Fibroblast of upper back skin (primary cell): ENCODE measurements at regions not wholly inside any gene's neighbourhood (a gene's known extent, or its start where the extent isn't known, plus 50 kb on each side); places are given as distances from the start of the nearest gene placed in this dataset.
A peak's percentile ranks its signal among the peaks of the same experiment; 100 is the strongest.

ENCODE experiments used
- DNase-seq: peaks from one replicate; pipeline ENCODE4 v3.0.0-alpha.2; 2013

DNA sequence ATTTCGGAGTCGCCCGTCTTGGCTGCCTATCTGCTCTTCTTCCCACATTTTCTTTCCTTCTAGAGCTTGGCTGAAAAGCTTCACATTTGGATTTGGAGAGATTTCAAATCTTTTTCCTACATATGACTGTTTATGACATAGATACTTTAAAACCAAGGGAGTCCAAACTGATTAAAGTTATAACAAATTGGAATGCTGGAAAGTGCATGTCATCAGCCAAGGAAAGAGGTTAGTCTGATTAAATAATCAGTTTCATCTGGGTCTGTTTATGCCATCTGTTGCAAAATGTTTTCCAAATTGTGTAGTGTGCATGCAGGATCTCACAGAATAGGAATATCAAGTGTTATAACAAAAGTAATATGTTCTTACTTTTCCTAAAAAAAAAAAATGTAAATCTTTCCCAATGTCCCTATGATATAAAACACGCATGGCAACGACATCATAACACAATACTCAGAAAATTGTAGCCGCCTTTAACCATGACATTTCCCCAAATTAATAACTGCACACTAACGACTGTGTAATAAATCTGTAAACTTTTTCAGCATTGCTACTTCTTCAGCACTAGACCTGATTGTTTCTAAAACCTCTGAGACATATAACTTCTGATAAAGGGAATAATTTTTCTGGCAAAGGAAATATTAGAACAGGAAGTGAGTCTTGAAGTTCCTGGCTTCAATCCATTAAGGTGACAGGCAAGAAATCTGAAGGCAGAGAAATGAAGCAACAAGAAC lies 230.2 kb upstream of the FOXQ1 start:
- peak; percentile 69 for DNase-seq

DNA sequence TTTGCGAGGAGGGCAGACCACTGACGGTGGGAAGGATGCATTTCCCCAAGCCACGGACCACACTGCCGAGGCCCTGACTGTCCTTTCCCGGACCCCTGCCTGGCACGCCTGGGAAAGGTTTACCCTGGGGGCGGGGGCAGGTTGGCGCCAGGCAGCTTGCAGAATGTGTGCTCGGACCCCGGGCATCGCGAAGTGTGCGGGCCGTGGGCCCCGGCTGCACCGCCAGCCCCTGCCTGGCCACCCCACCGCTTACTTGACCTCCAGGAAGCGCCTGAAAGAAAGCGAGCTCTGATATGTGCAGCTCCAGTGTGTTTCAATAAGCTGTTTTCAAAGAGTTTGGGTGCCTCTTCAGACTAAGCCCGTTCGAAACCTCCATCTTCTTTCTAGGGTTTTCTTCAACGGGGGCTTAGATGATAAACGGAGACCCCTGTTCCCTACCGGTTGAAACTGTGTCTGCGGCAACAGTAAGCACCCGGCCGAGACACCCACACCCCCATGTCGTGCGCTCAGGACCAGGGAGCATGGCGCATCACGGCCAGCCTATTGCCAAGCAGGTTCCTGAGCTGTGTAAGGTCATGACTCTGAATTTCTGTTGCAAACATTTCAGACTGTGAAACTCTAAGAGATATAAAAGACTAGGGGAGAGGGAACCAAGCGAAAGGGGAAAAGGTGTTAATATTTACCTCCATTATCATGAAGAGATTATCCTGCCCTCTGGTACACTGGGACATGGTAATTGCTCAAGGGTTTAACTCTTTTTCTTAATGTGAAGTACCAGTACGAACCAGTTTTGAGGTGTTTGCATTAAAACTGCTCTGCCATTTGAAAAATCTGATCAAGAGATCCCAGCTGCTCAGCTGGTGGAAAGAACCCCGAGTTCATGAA lies 231.2 kb upstream of the FOXQ1 start:
- DNase-seq: no peak

DNA sequence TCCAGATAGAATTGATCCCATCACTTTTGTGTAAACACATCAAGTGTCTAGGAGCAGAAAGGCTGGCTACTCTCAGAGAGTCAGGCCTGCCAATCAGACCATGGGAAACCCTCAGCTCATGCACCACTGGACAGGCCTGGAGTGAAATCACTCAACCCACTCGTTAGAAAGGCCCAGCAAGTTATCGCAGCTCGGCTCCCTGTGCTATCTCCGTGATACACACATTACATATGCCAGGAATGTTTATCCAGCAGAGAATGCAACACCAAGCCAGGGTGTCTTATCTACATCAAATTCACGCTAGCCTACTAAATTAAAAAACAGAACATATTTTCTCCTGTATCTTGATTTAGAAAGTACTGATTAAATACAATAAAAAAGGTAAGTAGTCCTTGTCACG lies 232.4 kb upstream of the FOXQ1 start:
- DNase-seq: no peak

DNA sequence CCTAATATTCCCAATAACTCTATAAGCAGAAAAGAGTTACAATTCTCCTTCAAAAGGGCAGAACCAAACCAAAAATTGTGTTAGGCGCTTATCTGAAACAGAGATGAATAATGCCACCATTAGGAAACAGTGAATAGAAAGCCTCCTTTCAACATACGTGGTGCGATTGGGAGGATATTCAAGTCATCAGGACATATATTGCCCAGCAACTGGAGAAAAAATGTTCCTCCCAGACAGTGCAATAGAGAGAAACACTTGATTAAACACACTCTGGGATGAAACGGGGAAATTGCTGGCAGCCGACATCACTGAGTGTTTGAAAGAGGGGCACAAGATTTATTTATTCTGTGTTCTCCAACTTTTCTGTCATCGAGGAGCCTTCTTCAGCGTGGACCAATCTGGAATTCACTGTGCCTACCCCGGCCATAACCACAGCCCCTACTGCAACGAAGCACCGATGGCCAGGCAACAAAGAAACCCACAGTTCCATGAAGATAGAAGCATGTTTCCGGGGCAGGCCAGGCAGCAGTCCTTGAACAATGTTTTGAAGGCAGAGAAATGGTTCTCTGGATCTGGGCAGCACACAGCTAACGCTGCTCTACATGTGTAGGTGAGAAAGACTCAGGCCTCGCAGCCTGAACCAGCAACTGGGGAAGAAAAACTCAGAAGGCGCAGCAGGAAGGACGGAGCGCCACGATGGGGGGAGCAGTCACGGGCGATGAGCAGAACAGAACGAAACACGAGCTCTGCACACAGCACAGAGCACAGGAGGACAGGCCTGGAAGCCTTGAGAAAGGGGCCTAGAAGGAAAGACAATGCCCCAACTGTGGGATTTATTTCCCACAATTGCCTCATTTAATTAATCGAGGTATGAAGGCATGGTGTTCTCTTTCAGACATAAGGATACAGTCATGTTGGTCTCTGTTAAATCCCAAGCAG lies 234.2 kb upstream of the FOXQ1 start:
- DNase-seq: no peak

DNA sequence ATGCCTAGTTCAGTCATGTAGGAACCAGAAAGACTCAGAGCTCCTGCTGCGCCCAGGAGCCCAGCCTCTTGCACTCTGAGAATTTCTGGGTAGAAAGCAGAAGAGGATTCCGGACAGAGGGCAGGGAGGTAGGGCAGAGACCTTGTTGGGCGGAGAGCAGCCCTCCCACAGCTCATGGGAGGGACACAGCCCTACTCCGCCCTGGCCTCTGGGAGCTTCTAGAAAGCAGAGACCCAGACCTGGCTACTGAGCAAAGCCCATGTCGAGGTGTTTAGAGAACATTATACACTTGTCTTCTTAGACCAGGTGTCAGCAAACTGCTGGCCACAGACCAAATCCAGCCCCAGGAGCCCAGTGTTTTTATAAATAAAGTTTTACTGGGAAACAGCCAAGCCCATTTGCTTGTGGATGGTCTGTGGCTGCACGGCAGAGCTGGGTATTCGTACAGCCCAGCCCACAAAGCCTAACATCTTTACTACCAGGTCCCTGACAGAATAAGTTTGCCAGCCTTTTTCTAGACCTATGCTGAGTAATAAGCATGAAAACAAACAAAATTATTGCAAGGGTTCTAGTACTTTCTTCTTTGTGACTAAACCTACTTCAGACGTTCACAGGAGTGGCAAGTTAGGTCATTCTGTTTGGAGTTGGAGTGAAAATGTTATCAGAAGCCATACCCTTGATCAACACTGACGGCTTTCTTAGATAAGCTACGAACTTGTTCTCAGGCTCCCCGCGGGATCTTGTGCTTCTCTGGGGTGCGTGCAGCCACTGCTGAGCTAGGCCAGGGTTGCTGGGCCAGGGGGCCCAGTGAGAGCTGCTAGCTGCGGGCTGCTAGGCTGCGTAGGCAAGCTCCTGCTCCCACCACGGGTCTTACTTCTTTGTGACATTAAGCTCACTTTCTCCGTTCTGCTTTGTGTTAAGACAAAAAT lies 235.1 kb upstream of the FOXQ1 start:
- no peak for DNase-seq

DNA sequence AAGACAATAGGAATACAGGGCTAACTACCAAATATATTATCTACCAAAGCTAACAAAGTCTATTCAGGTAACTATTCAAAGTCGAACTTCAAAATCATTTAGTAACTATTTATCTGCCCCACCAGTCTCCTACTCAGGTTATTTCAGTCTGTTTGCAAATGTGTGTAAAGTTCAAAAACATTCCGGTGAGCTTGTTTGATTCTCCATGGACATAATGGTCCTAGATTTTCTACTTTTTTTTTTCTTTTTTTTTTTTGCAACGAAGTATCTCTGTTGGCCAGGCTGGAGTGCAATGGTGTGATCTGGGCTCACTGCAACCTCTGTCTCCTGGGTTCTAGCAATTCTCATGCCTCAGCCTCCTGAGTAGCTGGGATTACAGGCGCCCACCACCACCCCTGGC lies 236.0 kb upstream of the FOXQ1 start:
- DNase-seq: no peak

DNA sequence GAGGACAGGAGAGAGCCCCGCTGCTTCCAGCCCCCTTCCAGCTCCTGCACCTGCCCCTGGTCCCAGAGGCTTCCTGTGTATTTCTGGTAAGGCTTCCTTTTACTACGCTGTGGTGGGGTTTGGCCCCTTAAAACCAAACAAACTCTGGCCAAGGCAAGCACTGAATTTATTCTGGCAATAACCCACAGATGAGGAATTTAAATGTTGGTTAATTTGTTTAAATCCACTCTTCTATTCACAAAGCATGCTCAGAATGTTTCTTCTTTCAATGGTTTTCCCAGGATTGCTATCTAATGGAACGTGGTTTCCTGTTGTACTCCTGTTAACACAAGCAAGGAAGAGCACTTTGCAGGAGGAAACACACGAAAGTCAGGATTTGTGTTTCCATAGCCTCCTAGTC lies 236.5 kb upstream of the FOXQ1 start:
- no peak for DNase-seq

DNA sequence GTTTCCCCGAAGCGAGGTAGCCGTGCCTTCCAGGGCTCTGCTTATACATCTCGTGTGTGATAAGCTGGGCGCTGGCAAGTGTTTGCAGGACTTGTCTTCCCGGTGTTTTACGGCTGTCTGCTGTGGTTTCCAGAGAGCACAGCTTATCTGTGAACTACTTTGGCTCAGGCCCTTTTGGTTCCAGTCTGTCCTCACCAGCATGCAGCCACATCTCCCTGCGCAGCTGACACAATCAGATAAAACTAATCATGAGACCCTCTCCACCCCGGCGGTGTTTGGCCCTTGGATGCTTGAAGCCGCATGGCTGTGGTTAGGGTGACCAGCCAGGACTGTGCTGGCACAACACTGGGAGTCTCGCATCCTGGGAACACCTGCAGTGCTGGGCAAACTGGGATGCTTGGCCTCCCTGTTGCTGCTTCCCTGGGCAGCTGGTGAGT lies 241.8 kb upstream of the FOXQ1 start:
- no peak for DNase-seq

DNA sequence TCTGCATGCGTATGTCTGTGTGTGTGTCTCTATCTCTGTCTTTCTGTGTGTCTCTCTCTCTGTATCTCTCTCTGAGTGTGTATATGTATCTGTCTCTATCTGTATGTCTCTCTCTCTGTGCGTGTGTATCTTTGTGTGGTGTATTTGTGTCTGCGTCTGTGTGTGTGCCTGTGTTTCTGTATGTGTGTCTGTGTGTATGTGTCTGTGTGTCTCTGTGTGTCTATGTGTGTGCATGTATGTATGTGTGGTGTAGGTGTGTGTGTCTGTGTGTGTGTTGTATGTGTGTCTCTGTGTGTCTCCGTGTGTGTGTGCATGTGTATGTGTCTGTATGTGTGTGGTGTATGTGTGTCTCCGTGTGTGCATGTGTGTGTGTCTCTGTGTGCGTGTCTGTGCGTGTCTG lies 243.0 kb upstream of the FOXQ1 start:
- no peak for DNase-seq

DNA sequence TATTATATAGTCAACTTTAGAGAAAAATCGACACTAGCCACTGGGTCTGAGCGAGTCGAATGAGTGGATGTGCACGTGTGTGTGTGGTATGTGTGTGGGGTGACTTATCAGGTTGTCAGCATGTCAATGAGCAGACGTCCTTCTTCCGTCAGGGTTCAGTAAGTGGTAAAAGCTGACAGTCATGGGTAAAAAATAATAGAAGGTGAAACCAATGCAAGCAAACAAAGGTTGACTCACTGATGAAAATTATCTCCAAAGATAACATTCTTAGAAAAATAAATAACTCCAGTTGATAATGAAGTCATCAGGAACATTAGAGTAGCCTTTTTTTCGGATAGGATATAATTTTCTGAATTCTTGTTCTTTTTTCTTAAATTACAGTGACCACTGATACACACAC lies 243.8 kb upstream of the FOXQ1 start:
- no peak for DNase-seq

DNA sequence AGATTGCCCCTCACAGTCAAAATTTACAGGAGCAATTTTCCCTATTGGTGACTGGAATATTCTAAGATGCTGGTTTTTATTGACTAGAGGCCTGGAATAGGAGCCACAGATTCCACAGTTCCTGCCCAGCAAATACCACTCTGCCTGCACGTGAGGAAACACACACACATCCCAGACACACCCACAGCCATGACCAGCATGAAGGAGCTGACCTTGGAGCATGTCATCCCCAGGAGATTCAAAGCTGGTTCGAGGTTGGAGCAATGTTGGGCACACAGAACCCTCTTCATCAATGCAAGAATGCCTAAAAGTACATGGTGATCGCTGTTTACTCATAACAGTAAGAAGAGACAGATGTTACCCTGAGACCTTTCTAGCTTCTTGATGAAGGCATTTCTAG lies 244.6 kb upstream of the FOXQ1 start:
- DNase-seq: no peak

DNA sequence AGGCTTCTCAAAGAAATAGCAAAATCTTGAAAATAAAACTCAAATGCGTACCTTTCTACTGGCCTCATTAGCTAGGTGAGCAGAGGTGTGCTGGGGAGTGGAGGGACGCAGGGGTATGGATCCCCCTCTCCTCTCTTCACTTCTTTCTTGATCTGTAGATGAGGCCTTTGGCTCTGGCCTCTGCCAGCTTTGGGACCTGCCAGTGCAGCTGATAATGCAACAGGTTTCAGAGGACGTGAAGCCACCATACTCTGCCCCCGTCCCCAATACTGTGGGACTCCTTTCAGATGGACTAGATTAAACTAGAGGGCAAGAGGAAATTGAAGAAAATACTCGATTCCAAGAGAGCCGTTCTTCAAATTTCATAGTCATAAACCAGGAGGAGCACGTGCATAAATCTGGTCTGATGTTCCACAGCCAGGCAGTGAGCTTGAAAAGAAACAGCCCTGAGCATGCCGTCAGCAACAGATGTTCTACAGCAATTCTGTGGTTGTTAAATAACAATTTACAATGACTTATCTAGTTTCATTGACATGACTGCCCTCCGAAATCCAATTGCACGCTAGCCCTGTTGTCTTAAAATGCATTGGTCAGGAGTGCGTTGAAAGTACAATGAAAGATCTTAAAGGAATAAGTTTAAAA lies 245.3 kb upstream of the FOXQ1 start:
- no peak for DNase-seq

DNA sequence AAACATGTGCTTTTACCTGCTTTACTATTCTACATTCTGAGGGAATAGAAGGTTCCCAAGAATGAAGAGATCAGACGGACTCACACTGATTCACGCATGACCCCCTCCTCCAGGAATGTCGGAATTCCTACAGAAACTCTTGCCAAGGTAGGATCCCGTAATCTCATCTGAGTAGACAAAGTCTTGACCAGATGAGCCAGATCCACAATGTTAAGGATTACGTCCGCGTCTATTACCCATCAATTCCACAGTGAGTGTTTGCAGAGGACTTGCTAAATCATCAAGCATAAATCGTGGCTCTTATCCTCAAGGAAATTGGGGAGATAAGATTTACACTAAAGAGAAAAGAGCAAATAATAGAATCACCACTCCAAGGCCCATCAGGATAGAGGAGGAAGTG lies 245.9 kb upstream of the FOXQ1 start:
- DNase-seq: no peak

DNA sequence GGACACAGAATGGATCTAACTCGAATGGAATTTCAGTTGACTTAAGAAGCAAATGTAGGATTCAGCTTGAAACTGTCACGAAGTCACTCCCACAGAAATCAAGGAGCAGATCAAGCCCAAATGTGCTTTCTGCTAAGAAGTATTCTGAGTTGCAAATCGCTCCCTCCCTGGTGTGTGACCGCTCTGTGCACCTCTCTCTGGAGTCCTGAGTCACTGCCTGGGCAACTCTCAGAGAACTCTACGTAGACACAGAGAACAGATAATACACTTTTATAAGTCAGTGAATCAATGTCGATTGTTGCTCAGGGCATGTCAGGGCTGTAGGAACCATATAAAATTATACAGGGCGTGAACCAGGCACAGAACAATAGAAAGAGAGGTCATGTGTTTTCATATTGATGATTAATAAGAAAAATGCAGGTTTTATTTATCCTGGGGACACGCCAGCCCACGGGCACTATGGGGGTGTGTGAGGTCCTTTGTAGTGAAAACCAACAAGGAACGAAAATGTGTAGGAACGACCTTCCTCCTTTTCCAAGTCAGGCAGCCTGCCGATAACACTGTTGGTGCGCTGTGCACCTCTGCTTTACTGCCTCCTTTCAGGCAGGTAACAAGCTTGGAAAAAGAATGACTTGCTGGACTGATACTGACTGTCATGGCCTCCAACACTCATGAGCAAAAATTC lies 248.1 kb upstream of the FOXQ1 start:
- no peak for DNase-seq

DNA sequence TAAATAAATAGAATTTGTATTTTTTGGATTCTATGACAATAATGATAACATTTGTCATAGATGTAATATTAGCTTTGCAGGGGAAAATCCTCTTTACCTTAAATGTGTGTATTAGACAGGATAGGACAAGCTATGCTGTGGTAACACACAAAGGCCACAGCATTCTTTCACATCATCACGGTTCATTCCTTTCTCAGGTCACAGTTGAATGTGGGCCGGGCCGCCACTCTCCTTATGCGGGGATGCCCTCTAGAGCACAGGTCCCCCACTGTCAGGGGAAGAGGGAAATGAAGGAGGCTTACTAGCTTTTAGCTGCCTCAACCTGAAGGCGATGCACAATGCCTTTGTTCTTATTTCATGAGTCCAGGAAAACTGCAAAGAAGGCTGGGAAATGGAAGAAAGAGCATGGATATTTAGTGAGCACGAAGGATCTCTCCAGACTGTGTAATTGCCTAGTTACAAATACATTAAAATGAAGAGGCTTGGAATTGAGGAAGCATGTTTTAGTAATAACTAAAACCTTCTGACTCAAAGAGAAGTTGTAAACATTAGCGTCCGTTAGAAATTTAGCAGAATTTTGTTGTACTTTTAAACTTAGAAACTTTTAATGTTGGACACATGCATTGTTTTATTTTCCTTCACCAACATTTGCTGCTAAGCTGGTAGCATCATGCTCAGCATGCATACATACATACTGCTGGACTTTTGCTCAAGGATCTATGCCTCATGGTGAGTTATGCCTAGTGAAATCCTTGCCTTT lies 248.9 kb upstream of the FOXQ1 start:
- DNase-seq: no peak

DNA sequence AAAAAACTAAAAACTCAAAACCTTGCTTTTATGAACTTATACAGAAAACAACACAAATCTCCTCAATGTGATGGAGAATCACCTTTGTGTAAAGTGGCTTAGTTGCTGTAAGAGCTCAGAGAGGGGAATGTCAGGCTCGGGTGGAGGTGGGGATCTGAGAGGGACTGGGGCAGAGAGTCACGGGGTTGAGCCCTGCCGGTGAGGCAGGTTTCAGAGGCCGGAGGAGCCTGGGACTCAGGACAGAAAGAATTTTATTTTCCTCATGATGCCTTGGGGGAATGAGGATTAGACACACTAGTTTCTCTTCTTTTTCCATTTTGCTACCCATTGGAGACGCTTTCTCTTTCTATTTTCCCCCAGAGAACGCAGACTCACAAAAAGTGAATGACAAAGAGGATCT lies 252.3 kb upstream of the FOXQ1 start:
- DNase-seq: no peak

DNA sequence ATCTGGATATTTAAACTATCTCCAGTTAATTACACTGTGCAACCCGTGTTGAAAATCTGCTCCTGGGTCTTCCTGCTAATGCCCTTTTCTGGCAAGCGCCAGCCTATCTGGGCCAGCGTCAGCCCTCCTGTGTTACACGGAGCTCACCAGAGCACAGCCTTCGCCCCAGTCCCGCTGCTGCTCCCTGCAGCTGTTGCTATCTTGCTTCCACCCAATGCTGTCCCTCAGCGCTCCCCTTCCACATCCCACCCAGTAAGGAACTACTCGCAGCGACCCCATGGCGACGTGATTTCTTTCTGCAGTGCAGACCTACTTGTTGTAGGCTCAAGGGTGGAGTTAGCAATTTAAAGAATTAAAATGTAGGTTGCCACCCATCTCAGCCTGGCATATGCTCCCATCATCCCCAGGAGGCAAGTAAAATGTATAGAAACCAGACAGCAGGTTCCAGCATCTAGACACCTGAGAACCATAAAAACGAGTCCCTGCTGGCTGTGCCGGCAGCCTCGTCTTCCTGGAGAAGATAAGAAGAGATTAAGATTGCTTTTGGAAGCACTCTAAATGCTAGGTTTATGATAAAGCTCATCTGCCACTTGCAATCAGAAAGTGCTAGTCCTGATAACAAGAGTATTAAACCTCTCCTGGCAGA lies 254.3 kb upstream of the FOXQ1 start:
- no peak for DNase-seq

DNA sequence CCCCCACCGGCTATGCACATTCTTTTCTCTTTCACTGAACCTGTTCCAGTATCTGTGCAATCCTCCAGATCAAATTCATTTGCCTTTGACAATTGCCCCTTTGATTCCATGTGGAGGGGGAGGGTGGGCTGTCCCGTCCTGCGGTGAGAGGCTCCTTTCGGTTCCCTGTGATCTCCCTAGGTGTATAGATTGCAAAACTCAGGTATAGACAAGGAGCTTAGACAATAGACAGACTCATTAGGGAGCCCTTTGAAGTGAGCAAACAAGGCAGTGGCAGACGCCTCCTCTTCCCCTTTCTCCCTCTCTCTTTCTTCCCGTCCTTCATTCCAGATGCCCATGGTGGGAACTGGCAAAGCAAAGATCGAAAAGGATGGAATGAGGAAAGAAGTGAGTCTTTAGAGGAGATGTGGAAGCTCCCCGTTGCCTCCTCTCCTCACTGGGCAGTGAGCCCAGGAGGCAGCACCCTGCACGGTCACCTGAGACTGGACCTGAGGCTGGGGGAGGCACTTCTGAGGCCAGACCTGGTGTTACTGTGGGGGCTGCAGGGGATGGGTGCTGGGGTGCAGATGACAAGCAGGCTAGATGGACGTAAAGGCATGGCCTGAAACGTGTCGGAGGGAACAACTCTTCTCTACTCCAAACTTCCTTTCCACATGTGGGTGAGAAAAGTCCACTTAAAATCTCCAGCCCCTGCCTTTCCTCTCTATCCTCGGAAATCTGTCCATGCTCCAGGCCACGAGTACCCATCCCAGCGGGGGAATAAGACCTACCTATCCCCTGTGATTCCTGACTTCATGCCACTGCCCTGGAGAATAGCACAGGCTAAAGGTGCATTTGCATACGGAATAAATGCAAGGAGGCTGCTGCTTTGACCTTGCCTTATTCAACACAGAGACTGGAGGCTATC lies 256.6 kb upstream of the FOXQ1 start:
- no peak for DNase-seq

DNA sequence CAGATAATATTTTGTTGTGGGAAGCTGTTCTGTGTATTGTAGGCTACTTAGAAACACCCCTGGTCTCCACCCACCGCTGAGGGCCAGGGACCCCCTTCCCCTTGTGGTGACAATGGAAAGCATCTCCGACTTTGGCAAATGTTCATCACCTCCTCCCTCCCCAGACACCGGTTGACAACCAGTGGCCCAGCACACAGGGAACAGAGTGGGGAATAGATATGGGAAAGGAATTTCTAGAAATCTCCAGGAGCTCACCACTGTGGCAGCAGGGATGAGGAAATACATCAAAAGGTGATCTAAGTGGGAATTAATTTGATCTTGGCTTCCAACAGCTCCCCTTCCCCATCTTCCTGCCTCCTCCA lies 257.3 kb upstream of the FOXQ1 start:
- no peak for DNase-seq
